ENCODE measurements at regions not wholly inside any gene's neighbourhood (a gene's known extent, or its start where the extent isn't known, plus 50 kb on each side); places are given as distances from the start of the nearest gene placed in this dataset.
"Not testable (repeated sequence)": the region's sequence is repeated elsewhere in the genome, so short reads cannot be mapped to it uniquely, and the experiment has no call there.

- DNase-seq (ENCODE audit: insufficient read length, low spot score) = no peak
- no peak for TF ChIP-seq SPI1 (IDR thresholded peaks at IDR 0.05; ENCODE audit: low read depth, low read length)
- TF ChIP-seq POLR2A (IDR thresholded peaks at IDR 0.05; ENCODE audit: low read depth, low read length) = no peak
- no peak for TF ChIP-seq TAF1 (IDR thresholded peaks at IDR 0.05; ENCODE audit: low read depth, low read length)
- no peak for TF ChIP-seq POU2F2 (IDR thresholded peaks at IDR 0.05; ENCODE audit: low read depth, low read length)
- TF ChIP-seq PAX5 (IDR thresholded peaks at IDR 0.05; ENCODE audit: insufficient read depth, low read length, severe bottlenecking) = no peak
- no peak for TF ChIP-seq POLR2AphosphoS5 (IDR thresholded peaks at IDR 0.05; ENCODE audit: low read depth, low read length)
- FAIRE-seq = no peak
Measured at GRCh38 chr1:196027127-196027526, 581.1 kb downstream of the KCNT2 start.

DNA sequence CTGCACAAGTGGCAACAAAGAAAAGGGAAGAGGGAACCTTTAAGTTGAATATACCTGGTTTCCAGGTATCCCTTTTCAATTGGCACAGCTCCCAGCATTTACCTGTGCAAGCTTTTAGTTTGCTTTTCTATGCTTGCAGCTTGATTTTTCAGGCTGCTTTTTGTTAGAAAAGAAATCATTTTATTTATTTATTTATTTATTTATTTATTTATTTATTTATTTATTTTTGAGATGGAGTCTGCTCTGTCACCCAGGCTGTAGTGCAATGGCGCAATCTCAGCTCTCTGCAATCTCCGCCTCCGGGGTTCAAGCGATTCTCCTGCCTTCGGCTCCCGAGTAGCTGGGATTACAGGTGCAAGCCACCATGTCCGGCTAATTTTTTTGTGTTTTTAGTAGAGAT is 587.1 kb downstream of the KCNT2 start:
- not testable (repeated sequence) for FAIRE-seq; DNase-seq (ENCODE audit: insufficient read length, low spot score)

GRCh38 chr1:196009362-196009761 is 598.9 kb downstream of the KCNT2 start:
- DNase-seq (ENCODE audit: insufficient read length, low spot score) (no peak), FAIRE-seq (no peak)
- TF ChIP-seq POLR2A (IDR thresholded peaks at IDR 0.05; ENCODE audit: low read depth, low read length) (no peak), SPI1 (IDR thresholded peaks at IDR 0.05; ENCODE audit: low read depth, low read length) (no peak), POU2F2 (IDR thresholded peaks at IDR 0.05; ENCODE audit: low read depth, low read length) (no peak), PAX5 (IDR thresholded peaks at IDR 0.05; ENCODE audit: insufficient read depth, low read length, severe bottlenecking) (no peak), TAF1 (IDR thresholded peaks at IDR 0.05; ENCODE audit: low read depth, low read length) (no peak), POLR2AphosphoS5 (IDR thresholded peaks at IDR 0.05; ENCODE audit: low read depth, low read length) (no peak)

GRCh38 chr1:196007763-196008162 is 600.5 kb downstream of the KCNT2 start:
- no peak for TF ChIP-seq POU2F2 (IDR thresholded peaks at IDR 0.05; ENCODE audit: low read depth, low read length)
- no peak for FAIRE-seq

DNA sequence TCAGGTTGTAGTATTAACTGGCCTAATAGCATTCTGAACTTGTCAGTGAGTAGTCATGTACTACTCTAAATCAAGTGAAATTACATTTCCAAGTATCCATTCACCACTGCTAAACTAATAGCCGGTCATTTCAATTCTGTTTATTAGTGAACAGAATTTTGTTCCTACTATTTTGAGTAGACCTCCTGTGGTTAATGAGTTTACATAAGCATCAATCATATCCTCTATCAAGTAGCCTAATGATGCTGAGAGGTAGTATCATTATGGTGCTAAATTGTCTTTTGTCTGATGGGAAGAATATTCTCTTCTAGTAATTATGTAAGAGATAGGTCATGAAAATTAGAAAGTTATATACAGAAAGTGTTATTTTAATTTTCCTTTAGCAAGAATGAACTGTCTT is 602.8 kb downstream of the KCNT2 start:
- no peak for TF ChIP-seq POU2F2 (IDR thresholded peaks at IDR 0.05; ENCODE audit: low read depth, low read length)
- TF ChIP-seq POLR2A (IDR thresholded peaks at IDR 0.05; ENCODE audit: low read depth, low read length) = no peak
- TF ChIP-seq TAF1 (IDR thresholded peaks at IDR 0.05; ENCODE audit: low read depth, low read length) = no peak
- no peak for TF ChIP-seq POLR2AphosphoS5 (IDR thresholded peaks at IDR 0.05; ENCODE audit: low read depth, low read length)
- TF ChIP-seq SPI1 (IDR thresholded peaks at IDR 0.05; ENCODE audit: low read depth, low read length) = no peak
- DNase-seq (ENCODE audit: insufficient read length, low spot score) (no peak), FAIRE-seq (no peak)

More at GRCh38 chr1:196007763-196008162, 600.5 kb downstream of the KCNT2 start:
- DNase-seq (ENCODE audit: insufficient read length, low spot score) = no peak

- not testable (repeated sequence) for FAIRE-seq; DNase-seq (ENCODE audit: insufficient read length, low spot score)
Measured at GRCh38 chr1:196004388-196004787, 603.9 kb downstream of the KCNT2 start.

- FAIRE-seq = no peak
- no peak for TF ChIP-seq POLR2A (IDR thresholded peaks at IDR 0.05; ENCODE audit: low read depth, low read length)
- TF ChIP-seq TAF1 (IDR thresholded peaks at IDR 0.05; ENCODE audit: low read depth, low read length) = no peak
- no peak for TF ChIP-seq SPI1 (IDR thresholded peaks at IDR 0.05; ENCODE audit: low read depth, low read length)
- TF ChIP-seq POLR2AphosphoS5 (IDR thresholded peaks at IDR 0.05; ENCODE audit: low read depth, low read length) = no peak
- no peak for TF ChIP-seq PAX5 (IDR thresholded peaks at IDR 0.05; ENCODE audit: insufficient read depth, low read length, severe bottlenecking)
- TF ChIP-seq POU2F2 (IDR thresholded peaks at IDR 0.05; ENCODE audit: low read depth, low read length) = no peak
- no peak for DNase-seq (ENCODE audit: insufficient read length, low spot score)
Measured at GRCh38 chr1:196002906-196003305, 605.3 kb downstream of the KCNT2 start.

GRCh38 chr1:196002296-196002695 is 605.9 kb downstream of the KCNT2 start:
- not testable (repeated sequence) for DNase-seq (ENCODE audit: insufficient read length, low spot score); FAIRE-seq

DNA sequence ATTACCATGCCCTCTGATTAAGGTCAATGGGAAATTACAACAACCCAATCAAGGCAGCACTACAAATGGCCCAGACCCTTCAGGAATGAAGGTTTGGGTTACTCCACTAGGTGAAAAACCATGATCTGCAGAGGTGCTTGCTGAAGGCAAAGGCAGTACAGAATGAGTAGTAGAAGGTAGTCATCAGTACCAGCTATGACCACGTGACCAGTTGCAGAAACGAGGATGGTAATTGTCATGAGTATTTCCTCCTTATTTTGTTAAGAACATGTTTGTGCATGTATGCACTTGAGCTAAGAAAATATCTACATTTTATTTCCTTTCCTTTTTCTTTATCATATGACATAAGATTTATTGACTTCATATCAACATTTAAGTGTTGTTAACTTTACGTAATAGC is 607.1 kb downstream of the KCNT2 start:
- TF ChIP-seq SPI1 (IDR thresholded peaks at IDR 0.05; ENCODE audit: low read depth, low read length) (no peak), TAF1 (IDR thresholded peaks at IDR 0.05; ENCODE audit: low read depth, low read length) (no peak), PAX5 (IDR thresholded peaks at IDR 0.05; ENCODE audit: insufficient read depth, low read length, severe bottlenecking) (no peak), POLR2A (IDR thresholded peaks at IDR 0.05; ENCODE audit: low read depth, low read length) (no peak), POLR2AphosphoS5 (IDR thresholded peaks at IDR 0.05; ENCODE audit: low read depth, low read length) (no peak), POU2F2 (IDR thresholded peaks at IDR 0.05; ENCODE audit: low read depth, low read length) (no peak)
- no peak for FAIRE-seq
- no peak for DNase-seq (ENCODE audit: insufficient read length, low spot score)

DNA sequence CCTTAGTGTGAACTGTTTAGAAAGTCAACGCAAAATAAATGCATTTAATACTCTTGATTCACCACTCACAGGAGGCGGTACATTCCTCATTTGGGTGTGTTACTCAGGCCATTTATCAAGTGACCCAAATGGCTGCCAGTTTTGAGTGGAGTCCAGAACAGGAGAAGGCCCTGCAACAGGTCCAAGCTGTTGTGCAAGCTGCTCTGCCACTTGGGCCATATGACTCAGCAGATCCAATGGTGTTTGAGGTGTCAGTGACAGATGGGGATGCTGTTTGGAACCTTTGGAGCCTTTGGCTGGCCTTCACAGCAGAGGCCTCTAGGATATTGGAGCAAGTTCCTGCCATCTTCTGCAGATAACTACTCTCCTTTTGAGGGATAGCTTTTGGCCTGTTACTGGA is 609.2 kb downstream of the KCNT2 start:
- TF ChIP-seq TAF1 (IDR thresholded peaks at IDR 0.05; ENCODE audit: low read depth, low read length) (no peak), PAX5 (IDR thresholded peaks at IDR 0.05; ENCODE audit: insufficient read depth, low read length, severe bottlenecking) (no peak), SPI1 (IDR thresholded peaks at IDR 0.05; ENCODE audit: low read depth, low read length) (no peak), POLR2A (IDR thresholded peaks at IDR 0.05; ENCODE audit: low read depth, low read length) (no peak), POU2F2 (IDR thresholded peaks at IDR 0.05; ENCODE audit: low read depth, low read length) (no peak), POLR2AphosphoS5 (IDR thresholded peaks at IDR 0.05; ENCODE audit: low read depth, low read length) (no peak)
- FAIRE-seq (no peak), DNase-seq (ENCODE audit: insufficient read length, low spot score) (no peak)

DNA sequence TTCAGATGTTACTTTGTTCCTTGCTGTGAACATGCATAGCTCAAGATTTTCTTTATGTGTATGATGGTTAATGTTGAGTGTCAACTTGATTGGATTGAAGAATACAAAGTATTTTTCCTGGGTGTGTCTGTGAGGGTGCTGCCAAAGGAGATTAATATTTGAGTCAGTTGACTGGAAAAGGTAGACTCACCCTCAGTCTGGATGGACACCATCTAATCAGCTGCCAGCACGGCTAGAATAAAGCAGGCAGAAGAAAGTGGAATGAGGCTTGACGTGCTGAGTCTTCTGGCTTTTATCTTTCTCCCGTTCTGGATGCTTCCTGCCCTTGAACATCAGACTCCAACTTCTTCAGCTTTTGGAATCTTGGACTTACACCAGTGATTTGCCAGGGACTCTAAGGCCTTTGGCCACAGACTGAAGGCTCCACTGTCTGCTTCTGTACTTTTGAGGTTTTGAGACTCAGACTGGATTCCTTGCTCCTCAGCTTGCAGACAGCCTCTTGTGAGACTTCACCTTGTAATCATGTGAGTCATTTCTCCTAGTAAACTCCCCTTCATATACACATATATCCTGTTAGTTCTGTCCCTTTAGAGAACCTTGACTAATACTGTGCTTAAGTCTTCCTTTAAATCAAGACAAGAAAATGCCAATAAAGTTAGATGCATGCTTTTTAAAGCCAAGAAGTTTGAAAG is 626.6 kb downstream of the KCNT2 start:
- TF ChIP-seq SPI1 (IDR thresholded peaks at IDR 0.05; ENCODE audit: low read depth, low read length) (no peak), POU2F2 (IDR thresholded peaks at IDR 0.05; ENCODE audit: low read depth, low read length) (no peak), TAF1 (IDR thresholded peaks at IDR 0.05; ENCODE audit: low read depth, low read length) (no peak), POLR2A (IDR thresholded peaks at IDR 0.05; ENCODE audit: low read depth, low read length) (no peak), POLR2AphosphoS5 (IDR thresholded peaks at IDR 0.05; ENCODE audit: low read depth, low read length) (no peak), PAX5 (IDR thresholded peaks at IDR 0.05; ENCODE audit: insufficient read depth, low read length, severe bottlenecking) (no peak)
- FAIRE-seq = no peak
- no peak for DNase-seq (ENCODE audit: insufficient read length, low spot score)
